ENCODE measurements at regions not wholly inside any gene's neighbourhood (a gene's known extent, or its start where the extent isn't known, plus 50 kb on each side); places are given as distances from the start of the nearest gene placed in this dataset.

DNA sequence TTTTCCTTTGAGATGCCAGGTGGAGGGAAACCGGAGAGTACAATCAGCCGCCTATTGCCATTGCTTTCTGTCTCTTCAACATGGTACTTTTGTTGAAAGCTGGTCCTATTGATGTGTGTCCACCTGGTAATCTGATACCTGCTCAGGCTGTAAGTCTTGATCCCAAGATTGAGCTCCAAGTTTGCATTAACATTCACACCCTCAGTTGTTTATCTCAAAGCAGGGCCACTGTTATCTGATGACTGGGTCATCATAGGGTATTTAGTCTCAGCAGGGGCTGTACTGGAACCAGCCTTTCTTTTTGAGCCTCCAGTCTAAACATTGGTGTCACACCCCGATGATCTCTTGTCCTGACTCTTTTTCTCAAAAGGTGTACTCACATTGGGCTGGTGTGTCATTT is 370.3 kb upstream of the TOM1L1 start:
- Histone ChIP-seq H3K79me2 (ENCODE audit: low read depth) (no peaks in the 10 kb centered on the region), H3K4me1 (replicated peaks; ENCODE audit: insufficient read depth) (no peaks in the 10 kb centered on the region), H3K27ac (no peak overlapping the region), H3K36me3 (ENCODE audit: low read depth) (no peaks in the 10 kb centered on the region), H2AFZ (no peak overlapping the region), H3K4me2 (no peak overlapping the region), H3K9me2 (ENCODE audit: insufficient read depth) (no peaks in the 10 kb centered on the region), H3F3A (ENCODE audit: insufficient read depth, low read depth) (no peaks in the 10 kb centered on the region), H3K27me3 (ENCODE audit: insufficient read depth, low read depth) (no peaks in the 10 kb centered on the region), H4K20me1 (ENCODE audit: insufficient read depth) (no peaks in the 10 kb centered on the region), H3K9me3 (ENCODE audit: insufficient read depth, low read depth) (no peaks in the 10 kb centered on the region), H3K4me3 (no peak overlapping the region)
- intact Hi-C loops (cut with micrococcal nuclease; ENCODE audit: unreplicated experiment): no loop called here
- ChIA-PET POLR2A (ENCODE audit: unreplicated experiment) (no interaction called here), CTCF (interaction anchor here (0.6 kb wide), 1 partner anchor 246 kb away, joined by 7 read pairs; no protein-coding TSS in a partner anchor)
- BruUV-seq (replicated peaks): no TSS peak
- DNase-seq: no peak
- no peak for TF ChIP-seq EZH2 (IDR thresholded peaks at IDR 0.05; ENCODE audit: low read depth)
- TF ChIP-seq CTCF (conservative IDR thresholded peaks at IDR 0.05): no peak

- POLR2A ChIA-PET (ENCODE audit: unreplicated experiment): no interaction called here
- Histone ChIP-seq H3K4me3 (no peak overlapping the region), H3K79me2 (ENCODE audit: low read depth) (no peaks in the 10 kb centered on the region), H3K4me2 (no peak overlapping the region), H3K27me3 (ENCODE audit: insufficient read depth, low read depth) (no peaks in the 10 kb centered on the region), H3F3A (ENCODE audit: insufficient read depth, low read depth) (no peaks in the 10 kb centered on the region), H2AFZ (no peak overlapping the region), H3K27ac (no peak overlapping the region), H3K9me2 (ENCODE audit: insufficient read depth) (no peaks in the 10 kb centered on the region), H3K4me1 (replicated peaks; ENCODE audit: insufficient read depth) (no peaks in the 10 kb centered on the region), H3K9me3 (ENCODE audit: insufficient read depth, low read depth) (no peaks in the 10 kb centered on the region), H3K36me3 (ENCODE audit: low read depth) (no peaks in the 10 kb centered on the region), H4K20me1 (ENCODE audit: insufficient read depth) (no peaks in the 10 kb centered on the region)
- no peak for DNase-seq
- no TSS peak for BruUV-seq (replicated peaks)
- CTCF ChIA-PET: no interaction called here
- TF ChIP-seq CTCF (conservative IDR thresholded peaks at IDR 0.05): no peak
- TF ChIP-seq EZH2 (IDR thresholded peaks at IDR 0.05; ENCODE audit: low read depth): no peak
- intact Hi-C loops (cut with micrococcal nuclease; ENCODE audit: unreplicated experiment): no loop called here
Observed at GRCh38 chr17:54536306-54536705, 364.3 kb upstream of the TOM1L1 start.

- POLR2A ChIA-PET (ENCODE audit: unreplicated experiment): no interaction called here
- H3K9me2 ChIP-seq (ENCODE audit: insufficient read depth): no peaks in the 10 kb centered on the region
- no peaks in the 10 kb centered on the region for H3K9me3 ChIP-seq (ENCODE audit: insufficient read depth, low read depth)
- no peak overlapping the region for H3K4me2 ChIP-seq
- H3K27me3 ChIP-seq (ENCODE audit: insufficient read depth, low read depth): no peaks in the 10 kb centered on the region
- no peaks in the 10 kb centered on the region for H3K36me3 ChIP-seq (ENCODE audit: low read depth)
- BruUV-seq (replicated peaks): no TSS peak
- CTCF ChIA-PET: no interaction called here
- H3K27ac ChIP-seq: no peak overlapping the region
- H4K20me1 ChIP-seq (ENCODE audit: insufficient read depth): no peaks in the 10 kb centered on the region
- DNase-seq: no peak
- H3F3A ChIP-seq (ENCODE audit: insufficient read depth, low read depth): no peaks in the 10 kb centered on the region
- TF ChIP-seq CTCF (conservative IDR thresholded peaks at IDR 0.05) (no peak), EZH2 (IDR thresholded peaks at IDR 0.05; ENCODE audit: low read depth) (no peak)
- H3K79me2 ChIP-seq (ENCODE audit: low read depth): no peaks in the 10 kb centered on the region
- H3K4me1 ChIP-seq (replicated peaks; ENCODE audit: insufficient read depth): no peaks in the 10 kb centered on the region
- intact Hi-C loops (cut with micrococcal nuclease; ENCODE audit: unreplicated experiment): no loop called here
- H3K4me3 ChIP-seq: no peak overlapping the region
- H2AFZ ChIP-seq: no peak overlapping the region
Observed at GRCh38 chr17:54537656-54538055, 363.0 kb upstream of the TOM1L1 start.
